OCI-LY7 (cell line): ENCODE measurements at regions not wholly inside any gene's neighbourhood (a gene's known extent, or its start where the extent isn't known, plus 50 kb on each side); places are given as distances from the start of the nearest gene placed in this dataset.

ENCODE experiments used
- BruUV-seq: library from RNA; stranded (reverse); fragments of 400-500 nt; replicated peaks from 2 replicates; lab custom pipeline; 2021; lab: Mats Ljungman, UMichigan
- CTCF ChIA-PET: fragments of 300-600 bp; sonication (Branson Sonifier 250); formaldehyde crosslinking; loops from one replicate; lab custom pipeline; 2022; ENCODE audit warnings: antibody characterized with exemption; ENCODE audit not compliant: unreplicated experiment; lab: Charles Lee
- POLR2A ChIA-PET: fragments of 300-600 bp; sonication (Branson Sonifier 250); formaldehyde crosslinking; loops from one replicate; lab custom pipeline; 2022; ENCODE audit warnings: antibody characterized with exemption; lab: Charles Lee
- DNase-seq: peaks from one replicate; pipeline ENCODE4 v3.0.0-alpha.2; 2015; ENCODE audit warnings: low spot score
- H2AFZ ChIP-seq: fragments of 200-600 bp; sonication (generic), shearing (Covaris generic); 2 replicates; pipeline ENCODE4 v1.6.1; 2014; ENCODE audit warnings: mild to moderate bottlenecking, antibody characterized with exemption, low read length, moderate library complexity
- H3K27ac ChIP-seq: fragments of 200-600 bp; sonication (generic); 2 replicates; pipeline ENCODE4 v1.5.1; 2014; ENCODE audit warnings: mixed run types, low read depth, mild to moderate bottlenecking, moderate library complexity, low read length, inconsistent platforms; ENCODE audit not compliant: poor library complexity, severe bottlenecking
- H3K36me3 ChIP-seq: fragments of 200-600 bp; sonication (generic); 2 replicates; pipeline ENCODE4 v1.6.1; 2014; ENCODE audit warnings: mild to moderate bottlenecking, antibody characterized with exemption, low read length, moderate library complexity, mixed read lengths; ENCODE audit not compliant: insufficient read depth
- H3K4me1 ChIP-seq: fragments of 200-600 bp; sonication (generic); 2 replicates; pipeline ENCODE4 v1.5.1; 2014; ENCODE audit warnings: mild to moderate bottlenecking, low read length; ENCODE audit not compliant: insufficient read depth, poor library complexity, severe bottlenecking
- H3K4me2 ChIP-seq: fragments of 200-600 bp; sonication (generic); 2 replicates; pipeline ENCODE4 v1.6.1; 2014; ENCODE audit warnings: mild to moderate bottlenecking, low read length
- H3K4me3 ChIP-seq: fragments of 200-600 bp; sonication (generic); 2 replicates; pipeline ENCODE4 v1.5.1; 2014; ENCODE audit warnings: mild to moderate bottlenecking, low read depth, low read length; ENCODE audit not compliant: poor library complexity, severe bottlenecking
- H3K79me2 ChIP-seq: fragments of 200-600 bp; sonication (generic); 2 replicates; pipeline ENCODE4 v1.6.1; 2016; ENCODE audit warnings: low read depth, mild to moderate bottlenecking, low read length, moderate library complexity, mixed read lengths; ENCODE audit not compliant: insufficient read depth
- H3K9me2 ChIP-seq: fragments of 200-600 bp; sonication (generic); 2 replicates; pipeline ENCODE4 v1.6.1; 2016; ENCODE audit warnings: mild to moderate bottlenecking, low read length, mixed read lengths; ENCODE audit not compliant: insufficient read depth
- H3K9me3 ChIP-seq: fragments of 200-600 bp; sonication (generic); 2 replicates; pipeline ENCODE4 v1.6.1; 2014; ENCODE audit warnings: mild to moderate bottlenecking, mixed run types, low read length, mixed read lengths
- H4K20me1 ChIP-seq: fragments of 200-600 bp; sonication (generic); 2 replicates; pipeline ENCODE4 v1.6.1; 2014; ENCODE audit warnings: mild to moderate bottlenecking, antibody characterized with exemption, low read length, moderate library complexity, mixed read lengths; ENCODE audit not compliant: insufficient read depth
- CTCF ChIP-seq: fragments of 200-600 bp; sonication (generic); conservative IDR thresholded peaks from 2 replicates; pipeline ENCODE4 v1.5.1; 2014; ENCODE audit warnings: mild to moderate bottlenecking, antibody characterized with exemption, low read length, moderate library complexity, mixed read lengths
- EZH2phosphoT487 ChIP-seq: fragments of 200-600 bp; sonication (generic); IDR thresholded peaks from 2 replicates; pipeline ENCODE4 v1.6.1; 2018; ENCODE audit warnings: low read depth, borderline replicate concordance, mild to moderate bottlenecking, mixed run types, antibody characterized with exemption, low read length, moderate library complexity, mixed read lengths
- intact Hi-C: fragments of 100-400 bp; cut with micrococcal nuclease; formaldehyde crosslinking; loops from one replicate; pipeline ENCODE4 v1.10.0; 2022; ENCODE audit not compliant: unreplicated experiment

GRCh38 chr7:38051786-38052185, 126.3 kb upstream of the STARD3NL start:
- intact Hi-C loops = no loop called here
- no peak for DNase-seq
- CTCF ChIA-PET = no interaction called here
- Histone ChIP-seq H3K4me1 (no peaks in the 10 kb centered on the region), H4K20me1 (no peaks in the 10 kb centered on the region), H3K27ac (no peak overlapping the region), H3K4me3 (no peak overlapping the region), H3K36me3 (no peaks in the 10 kb centered on the region), H2AFZ (no peak overlapping the region), H3K9me3 (no peaks in the 10 kb centered on the region), H3K79me2 (no peaks in the 10 kb centered on the region), H3K9me2 (no peaks in the 10 kb centered on the region), H3K4me2 (no peak overlapping the region)
- BruUV-seq = no TSS peak
- TF ChIP-seq EZH2phosphoT487 (no peak), CTCF (no peak)
- POLR2A ChIA-PET = interaction anchor here (0.6 to 0.7 kb wide), 2 partner anchors 522 to 1201 kb away, joined by 3 read pairs; no protein-coding TSS in a partner anchor

- no peak overlapping the region for H3K4me2 ChIP-seq
- intact Hi-C loops = no loop called here
- DNase-seq = no peak
- no peaks in the 10 kb centered on the region for H3K9me3 ChIP-seq
- ChIA-PET CTCF (no interaction called here), POLR2A (interaction anchor here (0.6 to 1.0 kb wide), 3 partner anchors 19 to 521 kb away, joined by 3 read pairs; no protein-coding TSS in a partner anchor)
- no peaks in the 10 kb centered on the region for H4K20me1 ChIP-seq
- TF ChIP-seq CTCF = no peak
- TF ChIP-seq EZH2phosphoT487 = no peak
- no peak overlapping the region for H3K27ac ChIP-seq
- no peak overlapping the region for H3K4me3 ChIP-seq
- H3K79me2 ChIP-seq = no peaks in the 10 kb centered on the region
- H2AFZ ChIP-seq = no peak overlapping the region
- no peaks in the 10 kb centered on the region for H3K36me3 ChIP-seq
- H3K9me2 ChIP-seq = no peaks in the 10 kb centered on the region
- no peaks in the 10 kb centered on the region for H3K4me1 ChIP-seq
- no TSS peak for BruUV-seq
Measured at GRCh38 chr7:38052786-38053185, 125.3 kb upstream of the STARD3NL start.

GRCh38 chr7:38054199-38054598, 123.8 kb upstream of the STARD3NL start:
- no peaks in the 10 kb centered on the region for H3K4me1 ChIP-seq
- no peak overlapping the region for H2AFZ ChIP-seq
- no peak overlapping the region for H3K27ac ChIP-seq
- H3K36me3 ChIP-seq = no peaks in the 10 kb centered on the region
- intact Hi-C loops = no loop called here
- no peak for TF ChIP-seq EZH2phosphoT487
- TF ChIP-seq CTCF = no peak
- no peak for DNase-seq
- BruUV-seq = no TSS peak
- no peaks in the 10 kb centered on the region for H3K9me3 ChIP-seq
- no peaks in the 10 kb centered on the region for H3K9me2 ChIP-seq
- ChIA-PET POLR2A (no interaction called here), CTCF (no interaction called here)
- no peak overlapping the region for H3K4me3 ChIP-seq
- no peaks in the 10 kb centered on the region for H4K20me1 ChIP-seq
- H3K4me2 ChIP-seq = no peak overlapping the region
- no peaks in the 10 kb centered on the region for H3K79me2 ChIP-seq
